Hindlimb muscle (tissue), 1 donor: ENCODE measurements at regions not wholly inside any gene's neighbourhood (a gene's known extent, or its start where the extent isn't known, plus 50 kb on each side); places are given as distances from the start of the nearest gene placed in this dataset.
"Not testable (repeated sequence)": the region's sequence is repeated elsewhere in the genome, so short reads cannot be mapped to it uniquely, and the experiment has no call there.

Source experiments
- DNase-seq: peaks from one replicate; pipeline ENCODE4 v3.0.0-alpha.2; 2013

DNA sequence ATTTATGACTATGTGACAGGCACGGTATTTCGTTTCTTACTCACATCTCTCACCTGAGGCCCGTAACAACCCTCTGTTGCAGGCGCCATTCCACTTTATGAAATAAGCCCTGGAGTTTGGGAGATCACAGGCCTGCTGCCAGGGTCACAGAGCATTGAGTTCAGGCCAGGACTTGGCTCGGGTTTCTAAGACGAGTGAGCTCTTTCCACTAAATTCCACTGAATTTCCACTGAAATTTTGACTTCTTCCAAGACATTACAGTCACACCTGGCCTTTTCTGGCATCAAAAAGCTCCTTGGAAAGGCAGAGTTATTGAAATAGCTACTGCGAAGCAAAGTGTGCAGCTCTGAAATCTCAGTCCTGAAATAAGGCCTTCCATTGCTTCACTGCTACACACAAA, 282.8 kb upstream of the MGMT start:
- peak; percentile 64 for DNase-seq

DNA sequence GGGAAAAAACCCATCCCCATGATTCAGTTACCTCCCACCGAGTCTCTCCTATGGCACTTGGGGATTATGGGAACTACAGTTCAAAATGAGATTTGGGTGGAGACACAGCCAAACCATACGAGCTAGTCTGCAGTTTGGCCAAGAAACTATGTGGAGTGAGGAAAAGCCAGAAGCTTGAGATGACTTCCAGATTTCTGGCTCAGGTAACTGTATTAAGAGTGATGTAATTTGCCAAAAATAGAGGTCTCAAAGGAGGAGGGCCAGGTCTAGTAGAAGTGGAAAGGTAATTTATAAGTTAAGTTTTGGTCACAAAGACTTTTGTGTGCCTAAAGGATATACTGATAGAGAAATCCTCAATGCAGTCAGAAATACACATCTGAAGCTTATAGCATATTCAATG, 279.7 kb upstream of the MGMT start:
- DNase-seq = no peak

DNA sequence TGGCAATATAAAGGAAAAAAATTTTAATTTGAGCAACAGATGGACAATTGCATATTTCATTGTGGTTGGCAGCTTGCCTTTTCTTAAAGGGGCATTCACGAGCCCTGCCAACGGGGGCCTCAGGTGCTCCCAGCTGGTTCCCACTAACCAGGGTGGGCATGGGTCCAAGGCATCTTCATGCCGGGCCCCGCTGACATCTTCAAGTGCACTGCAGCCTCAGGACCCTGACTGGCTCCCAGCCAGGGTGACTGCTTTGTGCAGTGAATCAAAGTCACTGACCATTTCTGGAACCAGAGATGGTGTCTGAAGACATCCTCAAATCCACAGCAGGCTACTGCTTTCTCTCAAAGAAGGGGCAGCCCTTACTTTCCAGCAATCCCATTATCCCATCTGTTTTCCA, 275.2 kb upstream of the MGMT start:
- peak; percentile 43 for DNase-seq

DNA sequence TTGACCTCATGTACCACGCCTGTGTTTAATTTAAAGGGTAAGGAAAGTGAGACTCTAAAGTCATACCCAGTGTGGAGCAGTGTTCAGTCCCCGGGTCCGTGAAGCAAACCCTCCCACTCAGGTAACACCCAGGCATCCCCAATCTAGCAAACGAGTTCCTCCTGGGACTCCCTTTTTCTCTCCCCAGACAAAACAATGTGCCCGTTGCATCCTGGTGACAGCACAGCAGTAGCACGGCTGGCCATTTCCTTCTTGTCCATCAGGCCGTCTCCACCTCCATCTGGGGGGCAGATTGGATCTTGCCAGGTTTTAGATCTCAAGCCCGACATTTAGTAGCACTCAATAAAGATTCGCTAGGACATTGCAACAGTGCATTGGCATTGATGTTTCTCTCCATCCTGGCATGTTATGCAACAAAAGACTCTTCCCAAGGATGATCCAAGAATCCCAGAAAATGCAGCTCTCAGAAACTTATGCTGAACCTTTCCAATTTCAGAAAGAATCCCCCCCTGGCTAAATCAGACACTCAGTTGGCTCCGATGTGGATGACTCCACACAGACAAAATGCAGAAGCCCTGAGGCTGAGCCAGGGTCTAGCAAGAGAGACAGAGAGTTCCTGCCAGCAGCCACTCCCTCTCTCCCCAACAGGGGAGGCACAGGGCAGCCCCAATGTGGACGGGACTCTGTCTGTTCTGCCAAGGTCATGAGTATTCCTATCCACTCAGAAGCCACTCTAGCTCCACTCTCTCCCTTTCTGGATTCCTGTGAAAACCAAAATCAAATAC, 274.5 kb upstream of the MGMT start:
- peak; percentile 80 for DNase-seq

DNA sequence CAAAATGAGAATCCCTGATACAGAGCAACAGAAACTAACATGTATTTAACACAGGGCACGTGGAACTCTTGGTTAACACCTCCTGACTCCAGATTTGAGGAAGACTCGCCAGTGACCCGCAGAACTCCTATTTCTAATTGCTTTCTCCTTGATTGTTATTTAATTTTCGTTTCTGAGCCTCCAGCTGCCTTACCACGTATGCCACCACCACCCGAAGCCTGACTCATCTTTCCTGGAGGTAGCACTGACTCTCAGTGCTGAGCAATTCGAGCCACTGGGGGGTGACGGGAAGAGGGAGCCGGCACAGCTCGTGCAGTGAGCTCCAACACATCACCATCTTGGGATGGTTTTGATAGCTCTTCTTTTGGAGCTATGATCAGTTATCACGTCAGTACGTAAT, 273.9 kb upstream of the MGMT start:
- DNase-seq = peak; percentile 25

DNA sequence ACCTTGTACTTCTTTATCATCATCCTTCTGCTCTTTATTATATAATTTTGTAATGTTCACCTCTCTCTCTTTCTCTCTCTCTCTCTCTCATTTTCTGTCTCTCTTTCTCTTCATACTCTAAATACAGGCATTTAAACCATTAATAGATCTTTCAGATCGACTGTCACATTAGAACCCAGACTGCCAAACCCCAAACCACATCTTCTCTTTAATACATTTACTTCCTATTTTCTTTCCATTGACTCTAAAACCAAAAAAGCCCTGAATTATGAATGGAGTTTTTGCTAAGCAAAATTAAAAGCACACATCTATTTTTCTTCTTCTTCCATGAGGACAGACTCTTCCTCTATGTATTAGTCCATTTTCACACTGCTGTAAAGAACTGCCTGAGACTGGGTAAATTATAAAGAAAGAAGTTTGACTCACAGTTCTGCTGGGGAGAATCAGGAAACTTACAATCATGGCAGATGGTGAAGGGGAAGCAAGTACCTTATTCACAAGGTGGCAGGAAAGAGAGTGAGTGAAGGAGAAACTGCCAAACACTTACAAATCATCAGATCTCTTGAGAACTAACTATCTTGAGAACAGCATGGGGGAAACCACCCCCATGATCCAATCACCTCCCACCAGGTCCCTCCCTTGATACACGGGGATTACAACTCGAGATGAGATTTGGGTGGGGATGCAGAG, 272.7 kb upstream of the MGMT start:
- DNase-seq = no peak

DNA sequence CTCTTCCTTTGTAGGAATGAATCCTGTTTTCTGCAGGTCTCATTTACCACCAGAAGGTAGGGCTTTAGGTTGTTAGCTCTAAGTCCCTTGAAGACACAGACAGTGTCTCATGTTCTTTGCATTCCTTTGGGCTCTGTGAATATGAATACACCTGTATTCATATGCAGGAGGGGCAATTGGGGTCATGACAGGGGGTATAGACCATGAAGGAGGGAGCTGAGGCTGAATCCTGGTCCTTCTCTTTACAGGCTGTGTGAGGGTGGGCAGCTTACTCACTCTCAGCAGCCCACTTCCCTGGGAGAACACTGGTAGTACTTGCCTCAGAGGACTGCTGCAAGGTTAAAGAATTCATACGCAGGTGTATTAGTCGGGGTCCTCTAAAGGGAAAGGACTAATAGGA, 267.2 kb upstream of the MGMT start:
- DNase-seq = no peak

DNA sequence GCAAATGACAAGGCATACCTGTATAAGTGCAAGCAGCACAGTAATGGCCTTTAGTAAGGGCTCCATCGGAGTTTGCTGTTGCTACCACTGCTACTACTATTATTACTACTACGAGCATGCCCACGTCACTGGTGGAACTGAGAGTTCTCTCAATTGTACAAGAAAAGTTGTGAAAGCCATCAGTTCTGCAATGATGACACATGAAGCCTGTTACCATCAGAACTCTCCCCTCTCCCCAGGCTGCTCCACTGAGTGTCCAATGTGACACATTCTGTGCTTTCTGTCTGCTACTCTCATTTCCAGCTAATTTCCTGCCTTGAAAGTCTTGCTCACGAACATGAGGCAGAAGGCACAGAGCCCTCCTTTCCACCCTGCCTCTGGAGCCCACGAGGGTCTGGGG, 263.2 kb upstream of the MGMT start:
- no peak for DNase-seq

DNA sequence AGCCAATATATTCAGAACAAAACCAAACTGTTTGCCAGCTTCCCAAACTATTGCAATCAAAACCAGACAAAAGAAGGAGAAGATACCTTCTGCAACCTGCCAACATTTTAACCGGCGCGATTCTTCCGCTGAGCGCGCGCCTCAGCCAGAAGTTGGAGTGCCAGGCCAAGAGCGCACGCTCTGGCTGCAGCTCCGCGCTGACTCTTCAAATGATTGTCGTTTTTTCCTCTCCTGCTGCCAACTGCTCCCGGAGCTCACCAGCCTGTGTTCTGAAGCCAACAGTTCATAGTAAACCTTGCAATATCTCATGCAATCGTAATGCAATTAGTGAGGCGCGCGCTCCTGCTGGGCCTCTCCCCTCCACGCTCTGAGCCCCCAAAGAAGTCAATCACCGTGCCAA, 259.7 kb upstream of the MGMT start:
- DNase-seq = peak; percentile 70

DNA sequence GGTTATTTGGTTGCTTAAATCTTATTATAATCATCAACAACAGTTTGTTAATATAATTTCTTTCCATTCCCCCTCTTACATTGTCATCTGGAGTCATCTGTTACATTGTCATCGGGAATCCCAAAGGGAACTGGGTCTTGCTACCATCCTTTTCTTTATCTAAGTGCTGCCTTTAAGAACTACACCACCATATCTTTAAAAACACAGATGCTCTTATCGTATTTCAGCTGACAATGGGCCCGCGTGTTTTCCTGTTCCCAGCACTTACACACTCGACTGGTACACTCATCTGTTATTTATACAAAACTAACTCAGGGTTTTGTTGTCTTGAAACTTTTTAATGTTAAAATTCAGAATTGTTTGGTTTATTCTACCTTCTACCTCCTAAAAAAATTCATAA, 256.2 kb upstream of the MGMT start:
- DNase-seq = no peak

DNA sequence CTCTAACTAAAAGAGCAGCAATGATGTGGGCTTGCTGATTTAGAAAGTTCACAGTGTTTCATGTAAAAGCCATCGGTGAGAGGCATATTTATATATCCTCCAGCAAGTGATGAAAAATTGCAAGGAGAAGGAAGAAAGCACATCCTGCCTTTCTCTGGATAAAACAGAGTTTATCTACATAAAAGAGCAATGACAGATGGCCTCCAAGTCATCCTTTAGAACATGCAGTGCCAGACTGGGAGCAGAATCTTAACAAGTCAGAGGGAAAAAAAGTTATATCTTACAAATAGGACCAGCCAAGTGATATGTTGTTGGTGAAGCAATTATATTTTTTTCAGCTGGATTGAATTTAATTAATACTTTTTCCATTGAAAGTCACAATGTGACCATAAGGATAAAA, 253.8 kb upstream of the MGMT start:
- no peak for DNase-seq

DNA sequence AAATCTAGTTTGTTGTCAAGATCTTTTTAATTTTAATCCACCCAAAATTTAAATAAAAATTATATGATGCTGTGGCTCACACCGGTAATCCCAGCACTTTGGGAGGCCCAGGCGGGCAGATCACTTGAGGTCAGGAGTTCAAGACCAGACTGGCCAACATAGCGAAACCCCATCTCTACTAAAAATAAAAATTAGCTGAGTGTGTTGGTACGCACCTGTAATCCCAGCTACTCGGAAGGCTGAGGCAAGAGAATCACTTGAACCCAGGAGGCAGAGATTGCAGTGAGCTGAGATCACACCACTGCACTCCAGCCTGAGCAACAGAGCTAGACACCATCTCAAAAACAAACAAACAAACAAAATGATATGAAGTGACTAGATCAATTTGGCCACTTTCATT, 253.0 kb upstream of the MGMT start:
- DNase-seq = not testable (repeated sequence)

DNA sequence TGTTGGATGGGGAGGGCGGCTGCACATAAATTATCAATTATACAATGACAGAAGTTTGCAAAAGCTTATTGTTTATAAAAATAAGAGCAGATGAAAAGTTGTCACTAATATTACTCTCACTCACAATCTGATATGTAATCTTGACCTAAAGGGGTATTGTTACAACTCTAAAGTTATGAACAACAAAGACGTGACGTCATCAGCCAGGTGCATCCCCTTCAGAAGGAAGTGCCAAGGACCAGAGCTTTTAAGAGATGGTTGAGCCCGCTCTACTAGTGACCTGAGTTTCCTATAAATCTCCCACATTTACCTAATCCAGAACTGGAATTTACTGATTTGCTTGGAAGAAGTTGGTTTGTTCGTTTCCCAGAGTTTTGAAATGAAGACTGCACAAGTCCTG, 247.7 kb upstream of the MGMT start:
- DNase-seq = no peak

DNA sequence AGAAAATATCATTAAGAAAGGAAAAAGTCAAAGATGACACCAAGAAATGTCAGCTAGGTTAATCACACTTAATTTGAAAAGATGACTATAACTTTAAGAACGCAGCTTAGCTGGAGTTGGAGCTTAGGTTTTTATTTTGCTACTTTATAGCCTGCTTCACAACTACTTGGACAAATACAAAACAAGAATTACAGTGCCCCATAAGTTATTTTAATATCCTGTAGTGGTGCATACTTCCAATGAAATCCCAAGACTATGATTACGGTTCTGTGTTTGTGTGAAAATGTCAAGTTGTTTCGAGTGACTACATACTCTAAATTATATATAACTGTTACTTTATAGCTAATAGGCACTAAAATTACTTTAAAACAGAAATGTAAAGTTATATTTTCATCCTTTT, 244.6 kb upstream of the MGMT start:
- DNase-seq = no peak

DNA sequence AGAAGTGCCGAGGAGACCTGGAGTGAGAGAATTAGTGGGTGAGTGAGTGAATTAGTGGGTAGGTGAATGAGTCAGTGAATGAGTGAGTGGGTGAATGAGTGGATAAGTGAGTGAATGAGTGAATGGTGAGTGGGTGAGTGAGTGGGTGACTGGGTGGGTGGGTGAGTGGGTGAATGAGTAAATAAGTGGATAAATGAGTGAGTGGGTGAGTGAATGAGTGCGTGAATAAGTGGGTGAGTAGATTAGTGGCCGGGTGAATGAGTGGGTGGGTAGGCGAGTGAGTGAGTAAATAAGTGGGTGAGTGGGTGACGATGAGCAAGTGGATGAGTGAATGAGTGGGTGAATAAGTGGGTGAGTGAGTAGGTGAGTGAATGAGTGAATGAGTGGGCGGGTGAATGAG, 243.7 kb upstream of the MGMT start:
- no peak for DNase-seq

DNA sequence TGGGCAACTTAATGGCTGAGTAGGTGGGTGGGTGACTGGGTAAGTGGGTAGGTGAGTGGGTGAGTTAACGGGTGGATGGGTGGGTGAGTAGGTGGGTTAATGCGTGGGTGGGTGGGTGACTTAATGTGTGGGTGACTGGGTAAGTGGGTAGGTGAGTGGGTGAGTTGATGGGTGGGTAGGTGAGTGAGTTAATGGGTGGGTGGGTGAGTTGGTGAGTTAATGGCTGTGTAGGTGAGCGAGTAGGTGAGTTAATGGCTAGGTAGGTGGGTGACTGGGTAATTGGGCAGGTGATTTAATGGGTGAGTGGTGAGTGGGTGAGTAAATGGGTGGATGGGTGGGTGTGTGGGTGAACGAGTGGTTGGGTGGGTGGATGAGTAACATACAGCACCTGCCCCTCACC, 243.0 kb upstream of the MGMT start:
- no peak for DNase-seq

DNA sequence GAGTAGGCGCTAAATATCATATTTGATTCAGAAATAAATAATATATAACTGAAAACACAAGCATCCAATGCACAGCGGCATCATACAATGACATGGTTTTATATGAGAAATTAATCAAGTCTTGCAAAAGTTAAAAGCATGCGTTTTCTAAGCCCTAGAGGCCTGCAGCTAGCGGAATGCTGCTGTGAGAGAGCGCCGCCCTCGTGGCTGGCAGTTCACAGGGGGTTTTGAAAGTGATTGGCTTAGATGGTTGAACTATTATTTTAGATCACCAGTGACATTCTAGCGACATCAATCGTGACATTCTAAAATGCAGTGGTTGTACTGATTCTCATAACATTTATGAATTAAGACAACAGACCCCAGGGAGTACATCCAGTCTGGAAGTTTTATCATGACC, 235.2 kb upstream of the MGMT start:
- DNase-seq = no peak

DNA sequence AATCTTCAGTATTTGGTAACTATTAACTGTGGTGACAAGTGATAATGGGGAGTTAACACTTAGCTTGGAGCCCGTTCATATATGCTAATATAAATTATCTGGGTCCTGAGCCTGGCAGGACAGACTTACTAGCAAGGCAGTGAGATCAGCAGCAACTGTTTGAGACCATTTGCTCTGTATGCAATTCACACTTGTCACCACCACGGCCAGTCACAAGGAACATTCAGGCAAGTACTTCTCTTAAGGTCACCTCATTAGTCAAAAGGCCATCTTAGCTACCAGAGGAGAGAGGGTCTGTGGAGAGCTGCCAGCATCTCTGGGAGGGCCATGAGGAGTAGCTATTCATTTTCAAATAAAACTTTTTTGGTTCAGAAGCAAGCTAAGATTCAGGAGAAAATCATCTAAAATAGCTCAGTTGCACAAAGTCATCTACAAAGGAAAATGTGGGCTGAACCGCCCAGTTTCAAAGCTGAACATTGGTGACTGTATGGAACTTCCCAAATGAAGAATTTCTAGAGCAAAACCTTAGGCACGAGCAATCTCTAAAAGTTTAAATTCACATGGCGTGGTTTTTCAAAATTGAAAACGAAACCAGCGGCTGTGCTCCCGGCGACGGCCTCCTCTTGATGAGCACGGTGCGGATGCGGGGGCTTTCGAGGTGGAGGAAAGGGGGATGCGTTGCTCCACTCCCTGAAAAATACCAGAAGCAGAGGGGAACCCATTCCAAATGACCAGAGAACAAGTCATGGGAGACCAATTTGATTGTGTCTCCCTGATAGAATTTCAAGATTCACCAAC, 233.5 kb upstream of the MGMT start:
- DNase-seq = no peak

DNA sequence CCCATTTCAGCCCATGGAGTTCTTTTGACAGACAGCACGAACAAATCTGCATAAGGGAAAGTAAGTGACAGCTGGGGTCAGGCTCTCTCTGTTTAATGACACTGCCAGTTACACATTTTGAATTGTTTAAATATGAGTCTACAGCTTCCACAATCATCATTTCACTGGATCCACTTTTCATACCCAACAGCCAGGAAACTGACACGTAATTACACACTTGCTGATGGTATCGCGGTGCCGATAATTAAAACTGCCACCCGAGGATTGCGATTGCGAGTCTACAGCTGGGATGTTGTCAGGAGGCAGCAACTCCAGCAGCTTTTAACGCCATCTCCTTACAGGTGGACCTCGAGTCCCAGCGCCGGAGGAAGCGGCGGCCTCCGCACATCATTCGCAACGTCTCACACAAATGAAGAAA, 230.8 kb upstream of the MGMT start:
- no peak for DNase-seq

DNA sequence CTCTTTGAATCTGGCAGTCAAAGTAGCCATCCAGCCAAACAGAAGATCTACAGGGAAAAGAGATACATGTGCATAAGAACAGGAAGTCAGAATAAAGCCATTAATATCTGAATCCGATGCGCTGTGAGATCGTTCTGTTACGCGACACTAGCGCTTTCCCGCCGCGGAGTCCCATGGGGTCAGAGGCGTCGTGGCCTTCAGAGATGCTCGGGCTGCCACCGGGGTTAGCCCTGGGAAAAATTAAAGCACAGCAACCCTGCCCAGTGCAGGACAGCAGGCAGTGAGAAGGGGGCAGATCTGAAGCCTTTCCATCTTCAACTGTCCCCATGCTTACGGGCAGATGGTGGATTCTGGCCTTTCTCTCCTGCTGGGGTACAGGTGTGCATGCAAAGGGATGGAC, 225.6 kb upstream of the MGMT start:
- no peak for DNase-seq

DNA sequence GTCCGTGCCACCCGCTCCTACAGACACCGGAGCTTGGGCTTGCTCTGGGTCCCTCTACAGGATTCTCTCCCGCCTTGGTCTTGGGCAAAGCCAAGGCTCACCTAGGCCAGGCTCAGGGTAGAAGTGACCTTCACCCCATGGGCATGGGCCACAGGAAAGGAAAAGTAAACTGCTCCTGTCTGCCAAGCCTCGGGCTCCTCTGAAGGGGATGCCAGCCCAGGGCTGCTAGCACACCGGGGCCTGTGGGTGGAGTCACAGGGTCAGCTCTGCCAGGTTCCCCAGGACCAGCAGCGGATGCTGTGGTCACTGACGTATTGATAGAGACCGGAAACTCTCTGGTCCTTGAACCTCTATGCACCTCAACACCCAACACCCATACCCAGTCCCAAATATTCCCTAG, 222.7 kb upstream of the MGMT start:
- DNase-seq = no peak

DNA sequence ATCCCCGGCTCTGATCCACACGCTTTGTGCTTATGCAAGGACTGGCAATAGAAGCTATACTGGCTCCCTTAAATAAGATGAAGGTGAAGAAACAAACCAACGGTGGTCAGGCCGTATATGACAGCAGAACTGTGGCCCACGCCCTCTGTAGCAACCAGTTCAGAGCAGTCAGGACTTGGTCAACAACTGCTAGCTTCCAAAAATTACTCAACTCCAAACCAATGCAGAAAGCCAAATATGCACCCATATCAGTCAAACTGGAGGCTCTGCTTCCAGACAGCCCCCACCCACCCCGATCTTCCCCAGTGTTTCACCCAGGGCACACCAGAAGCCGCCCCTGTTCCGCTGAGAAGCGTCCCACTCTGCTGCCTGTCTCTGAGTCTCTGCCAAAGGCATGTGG, 222.3 kb upstream of the MGMT start:
- DNase-seq = no peak

DNA sequence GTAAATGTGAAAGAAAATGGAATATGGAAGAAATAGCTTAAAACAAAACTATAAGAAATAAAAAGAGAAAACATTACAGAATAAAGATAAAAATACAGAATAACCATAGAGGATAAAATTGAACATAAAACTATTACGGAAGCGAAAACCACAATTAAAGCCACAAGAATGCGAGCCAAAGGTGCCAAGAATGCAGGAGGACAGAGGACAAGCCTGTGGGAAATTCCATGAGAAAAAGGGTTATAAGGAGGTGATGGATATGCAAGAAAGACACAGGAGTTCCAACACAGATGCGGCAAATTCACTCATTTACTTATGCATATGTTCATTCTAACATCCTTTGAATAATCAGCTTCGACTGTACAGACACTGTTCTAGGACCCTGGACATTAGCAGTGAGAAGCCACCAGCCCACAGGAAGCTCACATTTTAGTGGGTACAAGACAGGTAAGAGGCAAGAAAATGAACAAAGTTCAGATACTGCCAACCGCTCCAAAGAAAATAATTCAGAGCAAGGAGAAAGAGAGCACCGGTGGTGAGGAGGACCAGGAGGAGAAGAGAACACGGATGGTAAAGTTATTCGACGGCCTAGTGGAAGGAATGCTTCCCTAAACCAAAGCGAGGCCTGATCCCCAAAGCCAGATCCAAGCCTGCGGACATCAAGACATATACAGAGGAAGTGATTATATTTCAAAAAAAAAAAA, 213.7 kb upstream of the MGMT start:
- no peak for DNase-seq
